Aorta (tissue), 5 donors: ENCODE measurements at regions not wholly inside any gene's neighbourhood (a gene's known extent, or its start where the extent isn't known, plus 50 kb on each side); places are given as distances from the start of the nearest gene placed in this dataset.

Experiments used
- ATAC-seq: fragments of 200-7000 bp; cut with Tn5 transposase; one replicate; pipeline ENCODE4 v1.9.1; 2022; ENCODE audit warnings: moderate library complexity; ENCODE audit not compliant: low FRiP score
- DNase-seq, 2 donors: peaks; one replicate each; pipeline ENCODE4 v3.0.0-alpha.2; 2020
- H3K27ac ChIP-seq, 2 donors: one replicate each; pipeline ENCODE4 v1.5.1; 2013; ENCODE audit warnings: low read length in 2 of 2, mild to moderate bottlenecking in 2 of 2, moderate library complexity in 2 of 2, control low read depth in 1 of 2, inconsistent platforms in 1 of 2, low read depth in 1 of 2
- H3K27me3 ChIP-seq, 2 donors: one replicate each; pipeline ENCODE4 v1.6.1; 2013; ENCODE audit warnings: control low read depth in 1 of 2, low read length in 1 of 2, mild to moderate bottlenecking in 1 of 2, moderate library complexity in 1 of 2; ENCODE audit not compliant: insufficient read depth in 2 of 2, control insufficient read depth in 1 of 2
- H3K36me3 ChIP-seq, 2 donors: one replicate each; pipeline ENCODE4 v1.6.1; 2013; ENCODE audit warnings: control low read depth in 1 of 2, low read length in 1 of 2, mild to moderate bottlenecking in 1 of 2; ENCODE audit not compliant: insufficient read depth in 2 of 2, control insufficient read depth in 1 of 2
- H3K4me1 ChIP-seq, 2 donors: one replicate each; pipeline ENCODE4 v1.6.1; 2013; ENCODE audit warnings: low read length in 2 of 2, control low read depth in 1 of 2, mild to moderate bottlenecking in 1 of 2, moderate library complexity in 1 of 2; ENCODE audit not compliant: insufficient read depth in 2 of 2, control insufficient read depth in 1 of 2
- H3K4me3 ChIP-seq, 2 donors: one replicate each; pipeline ENCODE4 v1.5.1; 2013; ENCODE audit warnings: low read length in 2 of 2, control low read depth in 1 of 2, mild to moderate bottlenecking in 1 of 2
- H3K9me3 ChIP-seq: one replicate; pipeline ENCODE4 v1.6.1; 2013; ENCODE audit warnings: mild to moderate bottlenecking, low read length; ENCODE audit not compliant: control insufficient read depth
- WGBS, 2 donors: extraction: QIAGEN DNeasy Blood & Tissue Kit; methylation state at CpG; one replicate each; pipeline ENCODE4 v1.1.7; 2013; 5-methylcytosine and 5-hydroxymethylcytosine counted together
- intact Hi-C, 2 donors: fragments of 100-400 bp; cut with DNase I; formaldehyde crosslinking; loops; one replicate each; pipeline versions ENCODE4 v1.14.2 to v1.15.0; 2022
- donor health status: healthy with polysubstance abuse.
- donor health status: Bipolar disorder and iron deficiency.
- donor health status: DM: no; HTN: no; CAD: no.
- donor health status: DM: no; HTN: no; CAD: no.
- donor health status: DM: yes; HTN: yes; CAD: no.

- intact Hi-C loops: no loop called here
- H3K9me3 ChIP-seq: no peaks in the 10 kb centered on the region
- DNase-seq: no peak
- H3K4me3 ChIP-seq: no peak overlapping the region
- H3K4me1 ChIP-seq: peaks cover 0 to 2% of the 10 kb centered on the region in 2 donors
- ATAC-seq: no peak
- no peak overlapping the region for H3K27ac ChIP-seq
- H3K36me3 ChIP-seq: peaks cover 0 to 2% of the 10 kb centered on the region in 2 donors
- peaks cover 0 to 3% of the 10 kb centered on the region in 2 donors for H3K27me3 ChIP-seq
- WGBS, 2 donors: 92 to 97% methylated on average over 3 of the region's 3 CpGs
These were observed 150.6 kb downstream of the CHIC2 start for GRCh38 chr4:53913771-53914170.

- intact Hi-C loops: no loop called here
These were observed 151.5 kb downstream of the CHIC2 start for GRCh38 chr4:53912766-53913497.

GRCh38 chr4:53908661-53909078 lies 155.7 kb downstream of the CHIC2 start:
- no peaks in the 10 kb centered on the region for H3K9me3 ChIP-seq
- 0 to 1% methylated on average over 8 of the region's 8 CpGs for WGBS, 2 donors
- H3K27me3 ChIP-seq: no peaks in the 10 kb centered on the region
- peak overlapping the region; percentile 51 to 82 for H3K27ac ChIP-seq
- no peaks in the 10 kb centered on the region for H3K36me3 ChIP-seq
- H3K4me1 ChIP-seq: peaks cover 2 to 4% of the 10 kb centered on the region in 2 donors
- intact Hi-C loops: loop anchor here (2.0 to 10.0 kb wide), 4 partner anchors 20 to 714 kb away; partner anchors contain the start of gene PDGFRA (in 2 of the 2)
- H3K4me3 ChIP-seq: peak overlapping the region; percentile 54 to 76
- peak; percentile 89 for ATAC-seq
- DNase-seq: no peak

More at GRCh38 chr4:53912766-53913497, 151.5 kb downstream of the CHIC2 start:
- ATAC-seq: no peak
- DNase-seq: no peak
- Histone ChIP-seq H3K9me3 (no peaks in the 10 kb centered on the region), H3K27ac (no peak overlapping the region), H3K4me3 (no peak overlapping the region), H3K27me3 (peaks cover 0 to 3% of the 10 kb centered on the region in 2 donors), H3K4me1 (peaks cover 0 to 2% of the 10 kb centered on the region in 2 donors), H3K36me3 (peaks cover 0 to 2% of the 10 kb centered on the region in 2 donors)
- 94% methylated on average over 5 of the region's 5 CpGs for WGBS, 2 donors

- no peak overlapping the region for H3K27ac ChIP-seq
- H3K9me3 ChIP-seq: no peaks in the 10 kb centered on the region
- peaks cover 2 to 4% of the 10 kb centered on the region in 2 donors for H3K4me1 ChIP-seq
- 23 to 26% methylated on average over 5 of the region's 5 CpGs for WGBS, 2 donors
- H3K4me3 ChIP-seq: no peak overlapping the region
- no peaks in the 10 kb centered on the region for H3K36me3 ChIP-seq
- ATAC-seq (no peak), DNase-seq (no peak)
- intact Hi-C loops: loop anchor here (2.0 to 10.0 kb wide), 4 partner anchors 21 to 713 kb away; partner anchors contain the start of gene PDGFRA (in 2 of the 2)
- no peaks in the 10 kb centered on the region for H3K27me3 ChIP-seq
These were observed 156.6 kb downstream of the CHIC2 start for GRCh38 chr4:53907772-53908171.

- intact Hi-C loops: loop anchor here (5.0 to 10.0 kb wide), 3 partner anchors 194 to 712 kb away; partner anchors contain the start of gene PDGFRA (in 2 of the 2)
- H3K27me3 ChIP-seq: no peaks in the 10 kb centered on the region
- DNase-seq: no peak
- no peaks in the 10 kb centered on the region for H3K9me3 ChIP-seq
- WGBS, 2 donors: 48 to 52% methylated on average over 6 of the region's 6 CpGs
- no peak overlapping the region for H3K4me3 ChIP-seq
- H3K4me1 ChIP-seq: peaks cover 2 to 4% of the 10 kb centered on the region in 2 donors
- H3K36me3 ChIP-seq: peaks cover 0 to 1% of the 10 kb centered on the region in 2 donors
- peak overlapping the region in 1 of 2 donors; percentile 64 for H3K27ac ChIP-seq
- no peak for ATAC-seq
These were observed 157.7 kb downstream of the CHIC2 start for GRCh38 chr4:53906606-53907190.

- peak overlapping the region; percentile 36 to 96 for H3K4me3 ChIP-seq
- no peak for ATAC-seq
- DNase-seq: no peak
- intact Hi-C loops: loop anchor here (5.0 to 10.0 kb wide), 3 partner anchors 194 to 711 kb away; partner anchors contain the start of gene PDGFRA (in 2 of the 2)
- H3K27me3 ChIP-seq: no peaks in the 10 kb centered on the region
- H3K4me1 ChIP-seq: peaks cover 2 to 4% of the 10 kb centered on the region in 2 donors
- H3K36me3 ChIP-seq: peaks cover 0 to 1% of the 10 kb centered on the region in 2 donors
- H3K27ac ChIP-seq: peak overlapping the region; percentile 57 to 68
- H3K9me3 ChIP-seq: no peaks in the 10 kb centered on the region
- WGBS, 2 donors: 0 to 1% methylated on average over 11 of the region's 11 CpGs
These were observed 158.4 kb downstream of the CHIC2 start for GRCh38 chr4:53905941-53906377.

- peaks cover 0 to 1% of the 10 kb centered on the region in 2 donors for H3K36me3 ChIP-seq
- H3K27me3 ChIP-seq: no peaks in the 10 kb centered on the region
- ATAC-seq (no peak), DNase-seq (no peak)
- peak overlapping the region in 1 of 2 donors; percentile 96 for H3K4me3 ChIP-seq
- H3K27ac ChIP-seq: peak overlapping the region in 1 of 2 donors; percentile 57
- H3K4me1 ChIP-seq: peaks cover 2 to 4% of the 10 kb centered on the region in 2 donors
- WGBS, 2 donors: 31% methylated on average over 7 of the region's 7 CpGs
- no peaks in the 10 kb centered on the region for H3K9me3 ChIP-seq
- intact Hi-C loops: loop anchor here (5.0 to 10.0 kb wide), 3 partner anchors 193 to 711 kb away; partner anchors contain the start of gene PDGFRA (in 2 of the 2)
These were observed 159.0 kb downstream of the CHIC2 start for GRCh38 chr4:53905276-53905940.

GRCh38 chr4:53902786-53903185 lies 161.6 kb downstream of the CHIC2 start:
- ATAC-seq: no peak
- peaks cover 0 to 1% of the 10 kb centered on the region in 2 donors for H3K36me3 ChIP-seq
- no peak overlapping the region for H3K27ac ChIP-seq
- H3K4me1 ChIP-seq: peaks cover 0 to 4% of the 10 kb centered on the region in 2 donors
- no peaks in the 10 kb centered on the region for H3K9me3 ChIP-seq
- H3K27me3 ChIP-seq: no peaks in the 10 kb centered on the region
- WGBS, 2 donors: 93 to 97% methylated on average over 2 of the region's 2 CpGs
- H3K4me3 ChIP-seq: no peak overlapping the region
- intact Hi-C loops: loop anchor here (5.0 to 10.0 kb wide), 2 partner anchors 195 to 708 kb away; no protein-coding TSS in a partner anchor
- DNase-seq: no peak
